Tibial nerve (tissue), 3 donors: ENCODE measurements at regions not wholly inside any gene's neighbourhood (a gene's known extent, or its start where the extent isn't known, plus 50 kb on each side); places are given as distances from the start of the nearest gene placed in this dataset.

Experiments
- POLR2A ChIP-seq, 2 donors: fragments of 450-650 bp; IDR thresholded peaks; one replicate each; pipeline ENCODE4 v1.6.1; 2017; ENCODE audit warnings: antibody characterized with exemption in 2 of 2, mild to moderate bottlenecking in 2 of 2, moderate library complexity in 2 of 2
- TF ChIP-seq, protein P1 (sequence below), 5 experiments: fragments of 200-600 bp in 3 of 5; fragments of 450-650 bp in 2 of 5; sonication (generic) in 3 of 5; IDR thresholded peaks; one replicate each; pipeline ENCODE4 v1.5.1; 2016 to 2019; ENCODE audit warnings: antibody characterized with exemption in 5 of 5, mild to moderate bottlenecking in 3 of 5, moderate library complexity in 2 of 5

DNA sequence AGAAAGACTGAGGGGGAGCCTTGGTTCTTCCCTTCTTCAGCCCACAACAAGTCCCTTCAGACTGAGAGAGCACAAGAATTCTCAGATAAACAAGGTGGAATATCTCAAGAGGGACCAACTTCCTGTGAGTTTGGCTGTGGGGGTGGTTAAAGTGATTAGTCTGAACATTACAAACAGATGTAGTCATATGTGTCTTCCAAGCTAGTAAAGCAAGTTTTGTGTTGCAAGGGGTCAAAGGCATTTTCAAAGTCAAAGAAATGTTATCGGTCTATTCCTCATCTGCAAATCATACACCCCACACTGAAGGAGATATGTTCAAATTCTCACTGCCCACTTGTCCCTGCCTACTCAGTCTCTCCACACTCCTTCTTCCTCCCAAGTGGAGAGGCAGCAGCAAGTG is 242.5 kb downstream of the FAM43A start:
- TF ChIP-seq, protein P1, sequence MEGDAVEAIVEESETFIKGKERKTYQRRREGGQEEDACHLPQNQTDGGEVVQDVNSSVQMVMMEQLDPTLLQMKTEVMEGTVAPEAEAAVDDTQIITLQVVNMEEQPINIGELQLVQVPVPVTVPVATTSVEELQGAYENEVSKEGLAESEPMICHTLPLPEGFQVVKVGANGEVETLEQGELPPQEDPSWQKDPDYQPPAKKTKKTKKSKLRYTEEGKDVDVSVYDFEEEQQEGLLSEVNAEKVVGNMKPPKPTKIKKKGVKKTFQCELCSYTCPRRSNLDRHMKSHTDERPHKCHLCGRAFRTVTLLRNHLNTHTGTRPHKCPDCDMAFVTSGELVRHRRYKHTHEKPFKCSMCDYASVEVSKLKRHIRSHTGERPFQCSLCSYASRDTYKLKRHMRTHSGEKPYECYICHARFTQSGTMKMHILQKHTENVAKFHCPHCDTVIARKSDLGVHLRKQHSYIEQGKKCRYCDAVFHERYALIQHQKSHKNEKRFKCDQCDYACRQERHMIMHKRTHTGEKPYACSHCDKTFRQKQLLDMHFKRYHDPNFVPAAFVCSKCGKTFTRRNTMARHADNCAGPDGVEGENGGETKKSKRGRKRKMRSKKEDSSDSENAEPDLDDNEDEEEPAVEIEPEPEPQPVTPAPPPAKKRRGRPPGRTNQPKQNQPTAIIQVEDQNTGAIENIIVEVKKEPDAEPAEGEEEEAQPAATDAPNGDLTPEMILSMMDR (IDR thresholded peaks at IDR 0.05) = no peak
- TF ChIP-seq POLR2A (IDR thresholded peaks at IDR 0.05) = no peak
